ENCODE measurements at regions not wholly inside any gene's neighbourhood (a gene's known extent, or its start where the extent isn't known, plus 50 kb on each side); places are given as distances from the start of the nearest gene placed in this dataset.

DNA sequence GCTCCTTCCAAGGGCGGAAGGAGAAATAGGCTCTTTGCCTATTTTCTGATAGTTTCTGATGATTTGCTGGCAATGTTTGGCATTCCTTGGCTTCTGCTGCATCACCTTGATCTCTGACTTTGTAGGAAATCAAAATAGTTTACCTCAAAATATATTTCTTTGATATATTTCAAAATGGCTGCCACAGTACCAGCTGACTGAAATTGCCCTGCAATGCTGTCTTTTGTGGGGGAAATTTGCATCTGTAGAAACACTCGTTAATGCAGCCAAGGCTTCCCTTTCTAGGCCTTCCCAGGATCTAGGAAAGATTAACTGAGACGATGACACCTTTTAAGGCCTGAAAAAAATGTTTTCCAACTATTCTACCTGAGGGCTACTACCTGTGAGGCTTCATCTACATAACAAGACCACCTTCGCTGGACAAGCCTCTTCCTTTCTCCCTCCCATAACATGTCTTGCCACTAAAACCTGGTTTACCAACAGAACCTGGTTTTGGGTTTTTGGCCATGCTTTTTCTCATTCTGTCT lies 212.8 kb upstream of the SSTR1 start:
- no peaks in the 10 kb centered on the region for H3K27me3 ChIP-seq
- no peaks in the 10 kb centered on the region for H3K4me1 ChIP-seq
- TF ChIP-seq, protein P1, sequence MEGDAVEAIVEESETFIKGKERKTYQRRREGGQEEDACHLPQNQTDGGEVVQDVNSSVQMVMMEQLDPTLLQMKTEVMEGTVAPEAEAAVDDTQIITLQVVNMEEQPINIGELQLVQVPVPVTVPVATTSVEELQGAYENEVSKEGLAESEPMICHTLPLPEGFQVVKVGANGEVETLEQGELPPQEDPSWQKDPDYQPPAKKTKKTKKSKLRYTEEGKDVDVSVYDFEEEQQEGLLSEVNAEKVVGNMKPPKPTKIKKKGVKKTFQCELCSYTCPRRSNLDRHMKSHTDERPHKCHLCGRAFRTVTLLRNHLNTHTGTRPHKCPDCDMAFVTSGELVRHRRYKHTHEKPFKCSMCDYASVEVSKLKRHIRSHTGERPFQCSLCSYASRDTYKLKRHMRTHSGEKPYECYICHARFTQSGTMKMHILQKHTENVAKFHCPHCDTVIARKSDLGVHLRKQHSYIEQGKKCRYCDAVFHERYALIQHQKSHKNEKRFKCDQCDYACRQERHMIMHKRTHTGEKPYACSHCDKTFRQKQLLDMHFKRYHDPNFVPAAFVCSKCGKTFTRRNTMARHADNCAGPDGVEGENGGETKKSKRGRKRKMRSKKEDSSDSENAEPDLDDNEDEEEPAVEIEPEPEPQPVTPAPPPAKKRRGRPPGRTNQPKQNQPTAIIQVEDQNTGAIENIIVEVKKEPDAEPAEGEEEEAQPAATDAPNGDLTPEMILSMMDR (IDR thresholded peaks at IDR 0.05) = no peak
- DNase-seq (ENCODE audit: low spot score in 2 of 2) = no peak
- no peaks in the 10 kb centered on the region for H3K9me3 ChIP-seq
- no peak overlapping the region for H3K27ac ChIP-seq
- H3K4me3 ChIP-seq = no peak overlapping the region
- no peaks in the 10 kb centered on the region for H3K36me3 ChIP-seq
- intact Hi-C loops (cut with DNase I) = no loop called here

DNA sequence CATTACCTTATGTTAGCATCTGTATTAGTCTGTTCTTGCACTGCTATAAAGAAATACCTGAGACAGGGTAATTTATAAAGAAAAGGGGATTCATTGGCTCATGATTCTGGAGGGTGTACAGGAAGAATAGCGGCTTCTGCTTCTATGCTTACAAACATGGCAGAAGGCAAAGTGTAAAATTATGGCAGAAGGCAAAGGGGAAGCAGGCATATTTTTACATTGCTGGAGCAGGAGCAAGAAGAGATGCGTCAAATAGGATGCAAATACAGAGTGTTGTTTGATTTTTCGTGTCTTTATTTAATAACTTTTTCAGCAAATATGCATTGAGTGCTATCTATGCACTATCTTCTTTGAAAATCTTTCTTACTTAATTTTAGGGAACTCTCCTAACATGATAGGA lies 210.7 kb upstream of the SSTR1 start:
- no peaks in the 10 kb centered on the region for H3K27me3 ChIP-seq
- TF ChIP-seq, protein P1 (IDR thresholded peaks at IDR 0.05) = no peak
- H3K27ac ChIP-seq = no peak overlapping the region
- DNase-seq (ENCODE audit: low spot score in 2 of 2) = no peak
- intact Hi-C loops (cut with DNase I) = no loop called here
- H3K9me3 ChIP-seq = no peaks in the 10 kb centered on the region
- no peaks in the 10 kb centered on the region for H3K36me3 ChIP-seq
- H3K4me3 ChIP-seq = no peak overlapping the region
- H3K4me1 ChIP-seq = no peaks in the 10 kb centered on the region

DNA sequence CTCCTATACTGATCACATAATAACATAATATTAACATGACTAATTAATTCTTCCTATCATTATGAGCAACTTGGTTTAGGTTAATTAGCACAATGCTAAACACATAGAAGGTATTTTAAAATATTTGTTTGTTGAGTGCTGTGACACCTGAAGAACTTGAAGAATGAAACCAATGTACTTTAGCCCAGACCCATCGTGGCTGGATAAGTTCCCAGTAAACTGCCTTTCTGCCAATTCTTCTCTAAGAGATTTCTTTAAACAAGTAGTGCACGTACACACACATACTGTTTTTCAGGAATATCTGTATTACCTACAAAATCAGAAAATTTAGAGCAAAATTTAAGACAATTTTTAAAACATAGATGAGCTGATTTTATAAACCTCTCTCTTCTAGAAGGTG lies 207.4 kb upstream of the SSTR1 start:
- TF ChIP-seq, protein P1 (IDR thresholded peaks at IDR 0.05) = no peak
- Histone ChIP-seq H3K4me3 (no peak overlapping the region), H3K4me1 (no peaks in the 10 kb centered on the region), H3K9me3 (no peaks in the 10 kb centered on the region), H3K36me3 (no peaks in the 10 kb centered on the region), H3K27me3 (no peaks in the 10 kb centered on the region), H3K27ac (no peak overlapping the region)
- intact Hi-C loops (cut with DNase I) = no loop called here
- DNase-seq (ENCODE audit: low spot score in 2 of 2) = no peak

DNA sequence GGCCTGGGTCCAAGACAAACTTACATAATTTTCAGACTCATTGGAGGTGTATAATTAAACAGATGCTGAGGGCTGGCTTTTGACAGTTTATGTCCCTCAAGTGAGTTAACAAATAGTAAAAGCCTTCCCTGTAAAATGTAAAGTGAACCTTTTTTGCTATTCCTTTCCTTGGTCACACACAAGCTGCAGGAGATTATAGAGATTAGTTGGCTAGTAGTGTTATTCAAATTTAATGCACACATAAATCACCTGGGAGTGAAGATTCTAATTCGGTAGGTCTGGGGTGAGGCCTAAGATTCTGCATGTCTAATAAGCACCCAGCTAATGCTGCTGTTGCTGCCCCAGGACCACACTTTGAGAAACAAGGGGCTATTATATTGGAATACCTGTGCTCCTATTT lies 206.2 kb upstream of the SSTR1 start:
- no peaks in the 10 kb centered on the region for H3K9me3 ChIP-seq
- no peaks in the 10 kb centered on the region for H3K36me3 ChIP-seq
- no peak overlapping the region for H3K27ac ChIP-seq
- no peak overlapping the region for H3K4me3 ChIP-seq
- intact Hi-C loops (cut with DNase I) = no loop called here
- no peak for DNase-seq (ENCODE audit: low spot score in 2 of 2)
- no peaks in the 10 kb centered on the region for H3K27me3 ChIP-seq
- no peaks in the 10 kb centered on the region for H3K4me1 ChIP-seq
- TF ChIP-seq, protein P1 (IDR thresholded peaks at IDR 0.05) = no peak

DNA sequence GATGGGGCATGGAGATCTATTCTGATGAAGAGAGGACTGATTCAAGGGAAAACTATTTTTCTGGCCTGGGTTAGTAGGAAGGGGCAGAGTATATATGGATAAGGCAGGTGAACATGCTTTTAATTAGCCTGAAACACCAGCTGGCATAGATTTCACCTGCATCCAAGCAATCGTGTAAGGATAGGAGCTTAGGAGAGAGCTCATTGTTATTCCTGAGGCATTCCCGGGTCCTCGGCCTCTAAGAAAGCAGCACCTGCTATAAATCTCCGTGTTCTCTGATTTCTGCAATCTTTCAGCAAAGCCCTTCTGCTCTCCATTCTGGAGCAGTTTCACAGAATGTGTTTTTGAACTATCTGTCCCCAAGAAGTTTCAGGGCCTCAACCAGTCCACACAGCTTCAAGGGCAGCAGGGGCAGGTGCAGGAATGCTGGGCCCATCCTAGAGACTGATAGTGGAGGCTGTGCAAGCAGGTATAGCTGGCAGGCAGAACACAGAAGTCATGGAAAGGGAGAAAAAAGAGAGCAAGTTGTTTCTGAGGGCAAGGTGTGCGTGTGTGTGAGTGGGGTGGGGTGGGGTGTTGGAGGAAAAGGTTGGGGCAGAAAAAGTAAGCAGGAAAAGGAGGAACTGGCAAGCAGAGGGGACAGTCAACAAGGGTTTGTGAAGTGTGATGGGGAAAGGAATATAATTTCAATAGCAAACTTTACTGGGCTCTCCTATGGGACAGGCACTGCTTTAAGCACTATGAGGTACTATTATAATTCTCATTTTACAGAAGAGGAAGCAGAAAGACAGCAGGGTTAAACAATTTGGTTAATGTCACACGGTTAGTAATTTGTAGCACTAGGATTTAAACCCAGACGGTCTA lies 203.7 kb upstream of the SSTR1 start:
- TF ChIP-seq, protein P1 (IDR thresholded peaks at IDR 0.05) = no peak
- Histone ChIP-seq H3K4me1 (no peaks in the 10 kb centered on the region), H3K27ac (no peak overlapping the region), H3K9me3 (no peaks in the 10 kb centered on the region), H3K4me3 (no peak overlapping the region), H3K27me3 (no peaks in the 10 kb centered on the region), H3K36me3 (no peaks in the 10 kb centered on the region)
- intact Hi-C loops (cut with DNase I) = no loop called here
- no peak for DNase-seq (ENCODE audit: low spot score in 2 of 2)
